Ishikawa (cell line): ENCODE measurements at regions not wholly inside any gene's neighbourhood (a gene's known extent, or its start where the extent isn't known, plus 50 kb on each side); places are given as distances from the start of the nearest gene placed in this dataset.

Experiments used
- CEBPB ChIP-seq: IDR thresholded peaks from 2 replicates; pipeline ENCODE4 v1.6.1; 2012
- EGR1 ChIP-seq: IDR thresholded peaks from 2 replicates; pipeline ENCODE4 v1.6.1; 2012
- FOXM1 ChIP-seq: IDR thresholded peaks from 2 replicates; pipeline ENCODE4 v1.6.1; 2012; ENCODE audit warnings: low read depth, borderline replicate concordance
- NFIC ChIP-seq: IDR thresholded peaks from 2 replicates; pipeline ENCODE4 v1.6.1; 2012
- RAD21 ChIP-seq: IDR thresholded peaks from 2 replicates; pipeline ENCODE4 v1.6.1; 2012; ENCODE audit warnings: low read depth
- TAF1 ChIP-seq: IDR thresholded peaks from 2 replicates; pipeline ENCODE4 v1.6.1; 2012; ENCODE audit warnings: low read depth, mild to moderate bottlenecking
- TCF12 ChIP-seq: IDR thresholded peaks from 2 replicates; pipeline ENCODE4 v1.6.1; 2012; ENCODE audit warnings: low read depth
- TEAD4 ChIP-seq: IDR thresholded peaks from 2 replicates; pipeline ENCODE4 v1.6.1; 2012
- YY1 ChIP-seq: IDR thresholded peaks from 2 replicates; pipeline ENCODE4 v1.6.1; 2012; ENCODE audit warnings: low read depth
- ZBTB7A ChIP-seq: IDR thresholded peaks from 2 replicates; pipeline ENCODE4 v1.6.1; 2012; ENCODE audit warnings: low read depth
- TF ChIP-seq, protein P1 (sequence below): IDR thresholded peaks from 2 replicates; pipeline ENCODE4 v1.6.1; 2012
- TF ChIP-seq, protein P2 (sequence below): IDR thresholded peaks from 2 replicates; pipeline ENCODE4 v1.6.1; 2012; ENCODE audit warnings: low read depth, mild to moderate bottlenecking

DNA sequence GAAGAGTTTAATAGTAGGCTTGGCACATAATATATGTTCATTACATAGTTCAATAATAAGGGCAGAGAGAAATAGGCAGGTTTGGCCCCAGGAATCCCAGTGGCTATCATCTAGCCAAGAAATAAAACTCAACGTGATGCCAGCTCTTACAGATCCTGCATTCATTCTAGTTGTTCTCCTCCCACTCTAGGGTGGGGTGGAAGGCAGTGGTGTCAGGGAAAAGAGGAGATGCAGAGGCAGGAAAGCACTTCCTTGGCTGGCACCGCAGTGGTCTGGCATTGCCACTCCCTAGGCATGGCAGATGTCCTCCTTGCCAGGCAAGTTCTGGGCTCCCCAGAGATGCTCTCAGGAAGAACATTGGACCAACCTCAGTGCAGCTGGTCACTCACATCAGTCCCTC is 383.6 kb downstream of the GRIN2B start:
- TF ChIP-seq, protein P1, sequence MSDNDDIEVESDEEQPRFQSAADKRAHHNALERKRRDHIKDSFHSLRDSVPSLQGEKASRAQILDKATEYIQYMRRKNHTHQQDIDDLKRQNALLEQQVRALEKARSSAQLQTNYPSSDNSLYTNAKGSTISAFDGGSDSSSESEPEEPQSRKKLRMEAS: no peak
- TF ChIP-seq, protein P2, sequence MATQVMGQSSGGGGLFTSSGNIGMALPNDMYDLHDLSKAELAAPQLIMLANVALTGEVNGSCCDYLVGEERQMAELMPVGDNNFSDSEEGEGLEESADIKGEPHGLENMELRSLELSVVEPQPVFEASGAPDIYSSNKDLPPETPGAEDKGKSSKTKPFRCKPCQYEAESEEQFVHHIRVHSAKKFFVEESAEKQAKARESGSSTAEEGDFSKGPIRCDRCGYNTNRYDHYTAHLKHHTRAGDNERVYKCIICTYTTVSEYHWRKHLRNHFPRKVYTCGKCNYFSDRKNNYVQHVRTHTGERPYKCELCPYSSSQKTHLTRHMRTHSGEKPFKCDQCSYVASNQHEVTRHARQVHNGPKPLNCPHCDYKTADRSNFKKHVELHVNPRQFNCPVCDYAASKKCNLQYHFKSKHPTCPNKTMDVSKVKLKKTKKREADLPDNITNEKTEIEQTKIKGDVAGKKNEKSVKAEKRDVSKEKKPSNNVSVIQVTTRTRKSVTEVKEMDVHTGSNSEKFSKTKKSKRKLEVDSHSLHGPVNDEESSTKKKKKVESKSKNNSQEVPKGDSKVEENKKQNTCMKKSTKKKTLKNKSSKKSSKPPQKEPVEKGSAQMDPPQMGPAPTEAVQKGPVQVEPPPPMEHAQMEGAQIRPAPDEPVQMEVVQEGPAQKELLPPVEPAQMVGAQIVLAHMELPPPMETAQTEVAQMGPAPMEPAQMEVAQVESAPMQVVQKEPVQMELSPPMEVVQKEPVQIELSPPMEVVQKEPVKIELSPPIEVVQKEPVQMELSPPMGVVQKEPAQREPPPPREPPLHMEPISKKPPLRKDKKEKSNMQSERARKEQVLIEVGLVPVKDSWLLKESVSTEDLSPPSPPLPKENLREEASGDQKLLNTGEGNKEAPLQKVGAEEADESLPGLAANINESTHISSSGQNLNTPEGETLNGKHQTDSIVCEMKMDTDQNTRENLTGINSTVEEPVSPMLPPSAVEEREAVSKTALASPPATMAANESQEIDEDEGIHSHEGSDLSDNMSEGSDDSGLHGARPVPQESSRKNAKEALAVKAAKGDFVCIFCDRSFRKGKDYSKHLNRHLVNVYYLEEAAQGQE: no peak
- TF ChIP-seq CEBPB (no peak), TCF12 (no peak), NFIC (no peak), YY1 (no peak), RAD21 (no peak), TEAD4 (no peak), TAF1 (no peak), FOXM1 (no peak), EGR1 (no peak), ZBTB7A (no peak)
